ENCODE measurements at regions not wholly inside any gene's neighbourhood (a gene's known extent, or its start where the extent isn't known, plus 50 kb on each side); places are given as distances from the start of the nearest gene placed in this dataset.
A peak's percentile ranks its signal among the peaks of the same experiment; 100 is the strongest.

DNA sequence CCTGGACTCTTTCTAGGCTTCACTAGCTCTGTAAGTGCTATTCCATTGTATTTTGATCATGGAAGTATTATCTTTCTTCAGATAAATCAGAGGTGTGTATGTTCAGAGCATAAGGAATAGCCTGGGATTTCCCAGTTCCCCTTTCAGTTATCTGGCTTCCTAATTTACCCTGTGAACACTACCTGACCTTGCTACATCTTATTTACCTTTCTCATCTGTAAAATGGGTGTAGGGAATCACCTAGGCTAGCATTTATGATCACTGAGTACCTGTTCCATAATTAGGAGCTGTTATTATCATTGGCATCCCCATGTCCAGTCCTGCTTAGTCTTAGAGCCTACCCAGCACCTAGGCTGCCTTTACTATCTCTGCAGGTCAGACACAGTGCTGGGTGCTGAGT is 149.3 kb upstream of the NR2F2 start:
- Histone ChIP-seq H2AFZ (ENCODE audit: low read length) (no peak overlapping the region), H2BK5ac (ENCODE audit: low read depth, low read length) (no peak overlapping the region), H4K8ac (ENCODE audit: extremely low read depth, insufficient read depth, low read length) (no peak overlapping the region), H3K36me3 (ENCODE audit: control insufficient read depth in 2 of 4, insufficient read depth in 4 of 4, low read length in 3 of 4) (no peaks in the 10 kb centered on the region), H3K4me2 (ENCODE audit: insufficient read depth in 1 of 2, low read depth in 2 of 2, low read length in 2 of 2) (no peak overlapping the region), H4K91ac (replicated peaks; ENCODE audit: insufficient read length, low read length) (no peak overlapping the region), H3K9ac (replicated peaks in 1 of 4; ENCODE audit: extremely low read depth in 1 of 4, low read depth in 3 of 4, low read length in 3 of 4) (no peak overlapping the region), H2BK15ac (ENCODE audit: low read length) (0 out of 2 replicates have a peak overlapping the region, but pooled peaks have one; percentile 49), H3K79me1 (ENCODE audit: low read depth, low read length) (no peaks in the 10 kb centered on the region), H3K9me3 (ENCODE audit: insufficient read depth in 2 of 2, low read depth in 1 of 2, low read length in 1 of 2) (no peaks in the 10 kb centered on the region), H4K5ac (ENCODE audit: insufficient read length, low read depth, low read length) (no peak overlapping the region), H2BK120ac (replicated peaks; ENCODE audit: low read depth, low read length) (no peak overlapping the region), H2BK12ac (ENCODE audit: low read depth, low read length) (no peak overlapping the region), H2BK20ac (ENCODE audit: low read length) (peak overlapping the region; percentile 29; the same call in 1 of the 2 replicates), H3K27me3 (replicated peaks in 1 of 4; ENCODE audit: control insufficient read depth in 3 of 4, extremely low read depth in 1 of 4, insufficient read depth in 3 of 4, low read length in 3 of 4) (no peaks in the 10 kb centered on the region), H4K20me1 (replicated peaks in 1 of 2; ENCODE audit: control insufficient read depth in 1 of 2, insufficient read depth in 2 of 2, low read length in 2 of 2) (no peaks in the 10 kb centered on the region), H3K27ac (ENCODE audit: low read depth, low read length) (no peak overlapping the region), H3K18ac (ENCODE audit: extremely low read depth, low read length) (no peak overlapping the region), H3K14ac (ENCODE audit: insufficient read length) (no peak overlapping the region), H3K56ac (replicated peaks; ENCODE audit: insufficient read length, low read depth, low read length) (no peak overlapping the region), H3K23me2 (ENCODE audit: low read depth, low read length) (no peaks in the 10 kb centered on the region), H3K23ac (ENCODE audit: insufficient read length) (no peak overlapping the region), H3K4me1 (replicated peaks in 1 of 4; ENCODE audit: control insufficient read depth in 3 of 4, insufficient read depth in 4 of 4, low read length in 3 of 4) (peaks cover 0 to 22% (median 5%) of the 10 kb centered on the region in 4 experiments; a peak in 4 of 7 replicates), H3K4me3 (ENCODE audit: extremely low read depth in 1 of 4, insufficient read depth in 2 of 4, low read depth in 3 of 4, low read length in 4 of 4) (no peak overlapping the region), H3K4ac (replicated peaks; ENCODE audit: insufficient read length, low read depth, low read length) (no peak overlapping the region), H2AK5ac (ENCODE audit: low read depth, low read length) (peak overlapping the region; percentile 40; the same call in 1 of the 2 replicates), H3K79me2 (ENCODE audit: control insufficient read depth in 1 of 2, insufficient read depth in 2 of 2, low read length in 2 of 2) (no peaks in the 10 kb centered on the region)
- ChIA-PET POLR2A (ENCODE audit: partially characterized antibody) (no interaction called here), CTCF (ENCODE audit: partially characterized antibody) (interaction anchor here (1.2 to 1.7 kb wide), 2 partner anchors 10 to 16 kb away, joined by 3 to 5 read pairs; no protein-coding TSS in a partner anchor)
- no peak for DNase-seq (ENCODE audit: low read depth in 1 of 2, low spot score in 2 of 2)
- no peak for FAIRE-seq
- TF ChIP-seq EGR1 (IDR thresholded peaks at IDR 0.05; ENCODE audit: borderline replicate concordance, low read depth, low read length) (no peak), GABPA (IDR thresholded peaks at IDR 0.05; ENCODE audit: borderline replicate concordance, insufficient read depth, low read length) (no peak), CHD1 (IDR thresholded peaks at IDR 0.05; ENCODE audit: low read depth, low read length) (no peak)

Measured in H1 (cell line).